GM18873 (cell line): ENCODE measurements at regions not wholly inside any gene's neighbourhood (a gene's known extent, or its start where the extent isn't known, plus 50 kb on each side); places are given as distances from the start of the nearest gene placed in this dataset.

ENCODE experiments used
- ATAC-seq: cut with Tn5 transposase; IDR thresholded peaks from one replicate; pipeline ENCODE4 v1.9.1; 2021; ENCODE audit warnings: mild to moderate bottlenecking, moderate library complexity, moderate number of reproducible peaks; ENCODE audit not compliant: unreplicated experiment, low FRiP score

DNA sequence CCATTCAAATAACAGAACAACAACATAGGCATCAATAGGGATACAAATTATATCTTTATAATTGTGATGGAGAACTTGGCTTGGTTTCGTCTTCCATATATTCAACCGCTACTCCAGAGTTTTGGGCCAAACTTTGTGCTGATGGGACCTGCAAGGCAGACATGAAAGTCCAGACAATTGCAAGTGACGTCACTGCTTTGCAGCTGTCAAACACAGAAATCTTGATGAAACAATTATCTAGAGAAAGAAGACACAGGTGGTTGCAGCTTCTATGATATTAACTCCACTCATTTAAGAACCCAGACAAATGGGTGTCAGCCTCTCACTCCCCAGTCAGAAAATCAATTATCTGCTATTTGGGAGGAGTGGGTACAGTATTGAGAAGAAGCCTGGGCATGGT lies 390.6 kb downstream of the NUF2 start:
- ATAC-seq = no peak

DNA sequence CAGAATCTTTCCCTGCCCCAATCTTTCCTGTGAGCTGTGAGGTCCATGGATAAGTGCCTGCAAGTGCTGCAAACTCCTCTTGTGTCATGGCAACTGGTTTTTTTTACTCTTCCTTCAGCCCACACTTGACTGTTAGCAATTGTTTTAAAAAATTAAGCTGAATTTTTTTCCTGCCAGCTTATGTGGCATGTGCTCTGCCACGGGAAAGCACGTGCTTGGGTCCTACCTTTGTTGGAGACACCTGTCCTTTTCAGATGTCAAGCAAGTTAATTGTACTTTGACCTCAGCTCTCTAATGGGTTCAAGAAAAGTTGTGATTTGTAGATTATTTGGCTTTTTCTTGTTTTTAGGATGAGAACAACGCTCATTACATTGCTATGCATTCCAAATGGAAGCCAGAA lies 398.5 kb downstream of the NUF2 start:
- ATAC-seq = no peak

DNA sequence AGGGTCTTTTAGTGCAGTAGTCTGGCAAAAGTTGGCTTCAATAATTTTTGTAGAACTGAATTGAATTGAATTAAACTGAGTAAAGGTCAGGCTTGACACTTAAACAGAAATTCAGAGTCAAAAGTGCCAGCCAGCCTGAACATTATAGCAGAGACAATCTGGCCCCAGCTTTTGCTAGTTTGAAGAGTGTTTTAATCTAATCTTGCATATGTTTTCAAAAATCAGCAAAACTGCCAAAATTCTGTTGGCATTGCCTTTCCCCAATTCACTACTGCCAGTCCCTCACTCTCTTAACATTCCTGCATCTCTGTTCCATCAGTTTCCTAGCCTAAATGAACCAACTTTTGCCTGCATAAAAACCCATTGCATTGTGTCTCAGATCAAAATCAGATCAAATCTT lies 403.8 kb downstream of the NUF2 start:
- no peak for ATAC-seq

DNA sequence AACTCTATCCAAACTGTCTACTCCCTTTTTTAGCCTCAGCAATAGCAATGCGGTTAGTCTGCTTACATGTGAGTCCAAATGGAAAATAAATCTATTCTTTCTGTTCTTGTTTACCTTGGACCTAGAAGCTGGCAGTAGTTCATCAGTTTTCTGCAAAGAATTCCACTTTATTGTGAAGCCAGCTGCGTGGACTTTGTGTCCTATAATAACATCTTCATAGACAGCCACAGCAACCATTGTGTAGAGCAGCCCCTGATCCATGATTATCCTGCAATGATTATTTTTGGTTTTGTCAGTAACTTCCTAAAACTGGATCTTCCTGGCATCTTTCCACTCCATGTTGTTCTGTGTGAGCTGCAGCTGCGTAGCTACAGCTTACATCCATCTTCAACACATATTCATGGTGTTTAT lies 408.7 kb downstream of the NUF2 start:
- no peak for ATAC-seq

DNA sequence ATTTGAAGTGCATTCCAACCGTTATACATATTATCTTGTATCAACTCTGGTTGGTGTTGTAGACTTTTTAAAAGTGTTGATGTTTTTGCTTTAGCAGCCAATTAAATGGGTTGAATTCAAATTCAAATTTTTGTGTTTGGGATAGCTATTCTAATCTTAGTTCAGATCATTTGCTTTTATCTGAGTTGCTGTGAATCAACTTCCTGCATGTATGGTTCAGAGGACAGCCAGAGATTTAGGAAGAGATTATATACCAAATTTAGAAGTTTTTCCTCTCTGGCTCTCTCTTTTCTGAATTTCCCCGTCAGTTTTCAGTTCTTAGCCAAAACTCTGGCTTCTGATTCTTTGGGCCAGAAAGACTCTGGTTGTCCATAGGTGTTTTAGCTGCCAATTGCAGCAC lies 415.5 kb downstream of the NUF2 start:
- no peak for ATAC-seq

DNA sequence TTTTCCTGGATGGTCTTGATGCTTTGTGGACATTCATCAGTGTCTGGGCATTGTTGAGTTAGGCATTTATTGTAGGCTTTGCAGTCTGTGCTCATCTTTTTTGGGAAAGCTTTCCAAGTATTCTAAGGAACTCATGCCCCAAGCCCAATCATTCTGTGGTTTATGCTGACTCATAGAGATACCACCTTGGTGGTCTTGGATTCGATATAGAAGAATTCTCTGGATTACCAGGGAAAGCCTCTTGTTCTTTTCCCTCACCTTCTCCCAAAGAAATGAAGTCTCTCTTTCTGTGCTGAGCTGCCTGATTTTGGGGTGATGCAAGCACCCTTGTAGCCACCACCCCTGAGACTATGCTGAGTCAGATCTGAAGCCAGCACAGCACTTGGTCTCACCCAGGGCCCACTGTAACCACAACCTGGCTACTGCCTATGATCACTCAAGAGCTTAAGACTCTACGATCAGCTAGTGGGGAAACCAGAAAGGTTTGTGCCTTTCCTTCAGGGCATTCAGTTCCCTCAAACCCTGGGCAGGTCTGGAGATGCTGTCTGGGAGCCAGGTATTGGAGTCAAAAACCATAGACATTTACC lies 422.6 kb downstream of the NUF2 start:
- ATAC-seq = no peak

DNA sequence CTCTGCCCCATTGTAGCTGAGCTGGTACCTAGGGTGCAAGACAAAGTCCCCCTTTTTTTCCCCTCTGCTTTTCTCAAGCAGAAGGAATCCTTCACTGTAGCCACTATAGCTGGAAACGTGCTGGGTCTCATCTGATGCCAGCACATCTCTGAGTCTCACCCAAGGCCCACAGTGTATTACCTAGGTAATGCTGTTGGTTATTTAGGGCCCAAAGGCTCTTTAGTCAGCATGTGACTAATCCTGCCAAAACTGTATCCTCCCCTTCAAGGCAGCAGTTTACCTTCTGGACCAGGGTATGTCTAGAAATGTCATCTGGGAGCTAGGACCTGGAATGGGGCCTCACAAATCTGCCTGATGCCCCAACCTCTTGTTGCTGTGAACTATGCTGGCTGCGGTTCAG lies 423.4 kb downstream of the NUF2 start:
- no peak for ATAC-seq

DNA sequence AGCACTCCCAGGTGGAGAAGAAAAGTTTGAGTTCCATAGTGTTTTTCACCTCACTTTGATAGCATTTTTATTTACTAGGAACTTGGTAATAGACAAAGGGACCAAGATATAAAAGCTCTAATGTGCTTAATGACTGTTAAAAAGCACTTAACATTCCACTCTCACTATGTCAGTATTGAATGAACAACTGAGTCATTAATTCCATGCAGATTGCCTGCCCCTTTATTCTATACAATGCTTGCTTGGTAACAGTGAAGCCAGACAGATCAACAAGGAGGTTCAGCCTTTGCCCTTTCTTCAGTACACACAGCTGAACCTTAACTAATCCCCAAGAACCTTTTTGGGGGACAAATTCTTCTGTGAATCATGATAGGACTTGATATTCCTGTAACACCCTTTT lies 425.5 kb downstream of the NUF2 start:
- no peak for ATAC-seq

DNA sequence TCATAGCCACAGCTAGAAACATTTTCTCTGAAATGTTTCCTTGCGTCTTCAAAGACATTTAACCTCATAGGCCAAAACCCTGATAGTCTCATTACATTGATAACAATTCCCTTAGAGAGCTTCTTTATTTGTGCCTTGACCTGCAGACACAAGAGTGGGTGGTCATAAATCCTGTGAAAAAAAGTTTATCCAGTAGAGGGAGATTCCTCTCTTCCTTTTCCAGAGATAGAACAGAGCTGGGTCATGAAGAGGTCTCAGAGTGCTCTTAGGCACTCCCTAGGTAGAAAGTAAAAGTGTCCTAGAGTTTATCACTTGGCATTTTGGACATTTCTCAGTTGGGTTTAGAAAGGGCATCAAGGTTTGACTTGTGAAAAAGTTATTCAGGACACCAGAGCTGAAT lies 426.1 kb downstream of the NUF2 start:
- ATAC-seq = no peak

DNA sequence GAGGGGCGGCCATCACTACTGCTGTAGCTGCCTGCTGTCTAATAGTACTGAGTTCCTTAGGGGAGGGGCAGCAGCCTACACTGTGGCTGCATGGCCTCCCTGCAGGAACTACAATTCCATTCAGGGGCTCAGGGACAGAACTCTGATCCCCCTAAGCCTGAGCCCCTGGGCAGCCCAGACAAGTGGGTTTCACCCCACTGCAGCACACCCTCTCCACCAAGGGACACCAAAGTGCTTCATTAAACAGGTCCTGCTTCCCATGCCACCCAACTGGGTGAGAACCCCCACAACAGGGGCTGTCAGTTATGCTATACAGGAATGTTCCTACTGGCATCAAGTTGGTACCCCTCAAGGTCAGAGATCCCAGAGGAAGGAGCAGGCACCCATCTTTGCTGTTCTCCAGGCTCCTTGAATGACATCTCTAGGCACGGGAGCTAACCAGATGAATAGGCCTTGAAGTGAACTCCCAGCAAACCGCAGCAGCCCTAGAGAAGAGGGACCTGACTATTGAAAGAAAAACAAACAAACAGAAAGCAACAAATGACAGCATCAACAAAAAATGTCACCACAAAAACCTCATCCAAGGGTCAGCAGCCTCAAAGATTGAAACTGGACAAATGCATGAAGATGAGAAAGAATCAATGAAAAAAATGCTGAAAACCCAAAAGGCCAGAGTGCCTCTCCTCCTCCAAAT lies 437.4 kb downstream of the NUF2 start:
- ATAC-seq = no peak

DNA sequence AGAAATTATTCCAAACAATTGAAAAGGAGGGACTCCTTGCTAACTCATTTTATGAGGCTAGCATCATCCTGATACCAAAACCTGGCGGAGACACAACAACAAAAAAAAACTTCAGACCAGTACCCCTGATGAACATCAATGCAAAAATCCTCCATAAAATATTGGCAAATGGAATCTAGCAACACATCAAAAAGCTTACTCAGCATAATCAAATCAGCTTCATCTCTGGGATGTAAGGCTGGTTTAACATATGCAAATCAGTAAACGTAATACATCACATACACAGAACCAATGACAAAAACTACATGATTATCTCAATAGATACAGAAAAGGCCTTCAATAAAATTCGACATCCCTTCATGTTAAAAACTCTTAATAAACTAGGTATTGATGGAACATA lies 440.1 kb downstream of the NUF2 start:
- ATAC-seq = no peak

DNA sequence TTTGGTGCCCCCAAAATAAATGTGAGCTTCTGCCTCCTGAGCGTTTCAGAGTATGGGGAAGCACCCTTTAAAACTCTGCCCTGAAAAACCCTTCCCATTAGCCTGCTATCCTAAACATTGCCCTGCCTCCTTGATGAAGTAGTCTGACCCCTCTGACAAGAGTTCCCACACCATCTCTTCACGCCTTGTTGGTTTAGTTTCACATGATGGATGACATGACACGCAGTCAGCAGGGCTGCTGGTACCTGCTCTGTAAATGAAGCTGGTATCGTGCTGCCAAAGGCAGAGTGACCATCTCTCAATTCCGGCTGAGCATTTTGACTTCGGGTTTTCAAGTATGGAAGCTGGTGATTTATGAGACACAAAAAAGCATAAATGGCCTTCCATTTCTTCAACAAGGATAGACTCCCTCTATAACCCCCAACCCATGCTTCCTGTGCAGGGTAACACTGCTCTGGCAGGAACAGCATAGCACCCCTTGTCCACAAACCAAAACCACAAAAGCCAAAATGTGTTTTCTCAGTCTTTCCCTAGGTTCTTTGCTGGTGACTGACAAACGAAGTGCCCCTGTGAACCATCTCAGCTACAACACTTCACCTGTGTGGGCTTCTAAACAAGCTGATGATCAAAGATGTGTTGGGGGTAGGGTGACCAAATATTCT lies 444.6 kb downstream of the NUF2 start:
- no peak for ATAC-seq

DNA sequence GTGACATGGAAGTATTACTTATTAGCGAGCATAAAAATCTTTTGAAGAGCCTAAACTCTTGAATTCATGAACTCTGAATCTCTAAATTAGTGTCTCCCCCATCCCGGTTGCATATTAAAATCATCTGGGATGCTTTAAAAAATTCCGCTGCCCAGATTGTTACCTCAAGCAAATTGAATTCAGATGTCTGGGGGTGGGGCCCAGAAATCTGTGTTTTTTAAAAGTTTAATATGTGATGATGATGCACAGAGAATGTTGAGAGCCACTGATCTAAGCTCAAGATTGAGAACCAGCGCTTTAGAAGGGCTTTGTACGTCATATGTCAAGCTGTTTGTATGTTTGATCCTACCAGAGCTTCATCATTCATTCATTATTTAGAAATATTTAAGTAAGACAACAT lies 446.8 kb downstream of the NUF2 start:
- ATAC-seq = no peak

DNA sequence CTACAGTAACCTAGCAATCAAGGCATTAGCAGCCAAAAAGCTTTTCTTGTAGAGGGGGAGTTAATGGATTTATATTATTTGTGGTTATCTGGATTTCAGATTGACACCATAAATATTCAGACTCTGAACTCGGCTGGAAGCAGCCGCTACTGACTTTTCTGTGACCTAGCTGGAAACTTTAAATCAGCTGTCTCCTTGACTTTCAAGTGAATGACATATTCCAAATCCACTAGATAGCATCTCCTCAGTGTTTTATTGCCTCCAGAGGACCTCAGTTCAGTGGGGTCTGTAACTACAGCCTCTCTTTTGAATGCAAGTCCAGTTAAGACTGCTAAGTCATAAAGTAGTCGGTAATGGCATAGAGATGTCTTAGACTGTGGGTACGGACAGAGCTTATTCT lies 448.5 kb downstream of the NUF2 start:
- ATAC-seq = no peak

DNA sequence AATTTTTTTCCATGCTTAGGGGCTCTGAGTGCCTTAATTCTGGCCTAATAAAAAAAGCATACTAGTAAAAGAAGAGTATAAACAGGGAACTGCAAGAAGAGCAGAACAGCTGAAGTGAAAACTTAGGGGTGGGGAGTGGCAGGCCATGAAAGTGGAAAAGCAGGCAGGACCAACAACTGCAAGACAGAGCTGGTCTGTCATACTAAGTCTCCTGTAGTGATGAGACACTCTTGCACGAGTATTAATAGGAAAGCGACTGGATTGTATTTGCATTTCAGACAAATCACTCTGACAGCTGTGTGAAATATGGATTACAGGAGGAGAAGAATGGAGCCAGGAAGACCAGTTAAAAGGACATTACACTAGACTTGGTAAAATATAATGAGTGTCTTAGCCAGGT lies 449.9 kb downstream of the NUF2 start:
- ATAC-seq = no peak

DNA sequence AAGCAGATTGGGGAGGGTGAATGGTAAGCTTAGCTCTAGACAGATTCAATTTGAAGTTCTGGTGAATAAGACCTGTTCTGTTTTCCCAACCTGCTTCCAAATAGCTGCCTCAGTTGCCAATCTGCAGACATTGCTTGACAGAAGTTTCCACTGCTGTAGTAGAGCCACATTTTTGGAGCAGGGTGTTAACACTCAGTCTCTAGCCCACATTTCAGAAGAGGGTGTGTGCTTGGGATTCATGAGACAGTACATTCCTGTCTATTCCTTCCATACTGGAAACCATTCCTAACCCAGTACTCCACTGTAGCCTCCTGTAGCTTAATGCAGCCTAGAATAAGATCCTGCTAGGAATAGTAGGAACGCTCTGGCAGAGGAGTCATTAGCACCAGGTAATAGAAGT lies 450.5 kb downstream of the NUF2 start:
- ATAC-seq = no peak

DNA sequence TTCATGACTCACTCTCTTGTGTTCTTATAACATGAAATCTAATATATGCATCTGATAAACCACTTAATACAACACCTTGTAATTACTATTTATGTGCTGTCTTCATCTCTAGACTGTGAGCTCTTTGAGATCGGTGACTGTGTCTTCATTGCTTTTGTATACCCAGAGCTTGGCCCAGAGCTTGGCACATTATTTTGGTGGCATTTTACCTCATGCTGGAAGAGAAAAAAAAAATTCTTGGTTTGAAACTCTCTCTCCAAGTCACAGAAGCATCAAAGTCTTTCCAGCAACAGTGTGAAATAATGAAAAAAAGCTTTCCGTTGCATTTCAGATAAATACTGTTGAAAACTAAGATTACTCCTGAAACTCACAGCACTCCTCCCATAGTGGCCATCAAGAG lies 451.6 kb downstream of the NUF2 start:
- no peak for ATAC-seq

DNA sequence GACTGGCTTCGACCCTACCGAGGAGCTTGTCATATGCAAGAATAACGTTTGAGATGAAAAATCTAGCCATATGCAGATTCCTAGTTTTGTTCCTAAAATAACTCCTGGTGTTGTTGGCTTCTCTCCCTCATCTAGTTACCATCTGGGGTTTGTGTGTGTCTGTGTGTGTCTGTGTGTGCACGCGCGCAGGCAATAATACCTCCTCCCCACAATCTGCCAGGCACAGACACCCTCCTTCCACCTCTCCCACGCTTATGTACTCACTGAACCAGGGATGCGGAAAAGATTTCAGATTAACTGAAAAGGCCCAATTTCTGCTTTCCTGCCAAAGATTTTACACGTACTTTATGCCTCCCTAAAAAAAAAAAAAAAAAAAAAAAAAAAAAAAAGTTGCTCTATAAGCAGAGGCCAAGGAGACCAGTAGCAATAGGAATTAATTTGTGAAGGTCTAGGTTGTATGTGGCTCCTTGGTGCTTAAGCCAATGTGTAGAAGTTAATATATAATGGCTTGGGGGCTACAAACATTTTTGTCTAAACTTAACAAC lies 452.7 kb downstream of the NUF2 start:
- no peak for ATAC-seq

DNA sequence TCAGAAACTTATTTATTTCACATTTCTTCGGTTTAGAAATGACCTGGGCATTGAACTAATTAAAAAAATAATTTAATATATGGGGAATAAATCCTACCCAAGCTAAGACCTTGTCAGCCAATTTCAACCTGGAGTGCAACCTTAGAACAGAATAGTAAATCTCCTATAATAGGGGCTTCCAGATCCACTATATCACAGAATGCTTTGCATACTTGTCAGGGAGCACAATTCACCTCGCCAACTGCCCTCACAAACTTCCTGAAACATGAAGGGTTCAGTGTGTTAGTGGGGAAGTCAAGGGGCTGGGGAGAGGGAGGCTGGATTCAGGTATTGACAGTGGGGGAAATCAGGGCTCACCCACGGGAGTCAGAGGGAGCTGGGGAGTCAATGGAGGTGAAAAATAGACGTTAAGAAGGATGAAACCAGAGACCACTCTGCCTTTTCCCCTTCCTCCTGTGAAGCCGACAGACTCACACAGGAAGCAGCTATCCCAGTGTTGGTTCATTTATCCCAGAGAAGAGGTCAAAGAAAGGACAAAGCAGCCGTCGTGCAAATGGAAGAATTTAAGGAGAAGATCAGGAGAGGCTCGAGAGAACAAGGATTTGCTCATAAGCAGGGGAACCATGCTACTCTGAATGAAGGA lies 453.3 kb downstream of the NUF2 start:
- ATAC-seq = no peak

DNA sequence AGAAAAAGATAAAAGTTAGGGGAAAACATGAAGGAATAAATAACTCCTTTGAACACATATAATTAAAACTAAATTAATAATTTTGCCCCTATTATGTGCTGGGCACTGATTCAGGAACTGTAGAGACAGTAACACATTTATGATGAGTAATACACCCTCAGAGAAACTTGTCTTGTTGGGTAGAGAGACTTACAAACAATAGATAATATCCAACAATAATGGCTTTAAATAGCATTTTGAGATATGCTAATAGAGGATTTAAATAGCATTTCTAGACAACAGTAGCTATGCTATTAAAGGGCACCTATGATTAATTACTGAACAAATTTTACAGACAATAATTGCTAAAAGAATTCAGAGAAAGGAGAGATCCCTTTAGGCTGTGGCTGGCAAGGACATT lies 455.5 kb downstream of the NUF2 start:
- no peak for ATAC-seq

DNA sequence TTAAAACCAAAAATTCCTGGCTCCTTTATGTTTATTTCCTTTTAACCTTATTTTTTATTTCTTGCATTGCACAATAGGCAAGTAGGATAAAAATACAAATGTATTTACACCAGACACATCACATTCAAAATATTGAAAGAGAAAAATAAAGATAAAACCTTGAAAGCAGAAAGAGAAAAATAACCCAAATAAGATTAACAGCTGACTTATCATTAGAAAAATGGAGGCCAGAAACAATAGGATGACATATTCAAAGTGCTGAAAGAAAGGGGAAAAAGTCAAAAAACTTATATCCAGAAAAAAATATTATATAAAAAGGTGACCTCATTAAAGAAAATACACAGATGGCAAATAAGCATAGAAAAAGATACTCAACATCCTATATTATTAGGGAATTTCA lies 459.4 kb downstream of the NUF2 start:
- ATAC-seq = no peak
